KMS-11 (cell line): ENCODE measurements at regions not wholly inside any gene's neighbourhood (a gene's known extent, or its start where the extent isn't known, plus 50 kb on each side); places are given as distances from the start of the nearest gene placed in this dataset.

Experiments used
- H2AFZ ChIP-seq: fragments of 200-600 bp; sonication (generic); 2 replicates; pipeline ENCODE4 v1.6.1; 2016; ENCODE audit warnings: antibody characterized with exemption, mixed run types, low read depth
- H3K27ac ChIP-seq: fragments of 200-600 bp; sonication (generic); 2 replicates; pipeline ENCODE4 v1.6.1; 2016; ENCODE audit warnings: mild to moderate bottlenecking, mixed run types
- H3K27me3 ChIP-seq: fragments of 200-600 bp; sonication (generic); 2 replicates; pipeline ENCODE4 v1.6.1; 2017; ENCODE audit warnings: mild to moderate bottlenecking, low read depth, mixed run types, moderate library complexity; ENCODE audit not compliant: insufficient read depth
- H3K36me3 ChIP-seq: fragments of 200-600 bp; sonication (generic); 2 replicates; pipeline ENCODE4 v1.6.1; 2017; ENCODE audit warnings: mild to moderate bottlenecking, mixed run types; ENCODE audit not compliant: insufficient read depth
- H3K4me1 ChIP-seq: fragments of 200-600 bp; sonication (generic); 2 replicates; pipeline ENCODE4 v1.6.1; 2016; ENCODE audit warnings: mild to moderate bottlenecking, low read depth, mixed run types; ENCODE audit not compliant: poor library complexity, severe bottlenecking
- H3K4me2 ChIP-seq: fragments of 200-600 bp; sonication (generic); 2 replicates; pipeline ENCODE4 v1.7.0; 2016; ENCODE audit warnings: mild to moderate bottlenecking, mixed run types
- H3K4me3 ChIP-seq: fragments of 200-600 bp; sonication (generic); IDR thresholded peaks from 2 replicates; pipeline ENCODE4 v1.6.1; 2017; ENCODE audit warnings: low read depth, low read length, mixed read lengths; ENCODE audit not compliant: insufficient read depth
- H3K79me2 ChIP-seq: fragments of 200-600 bp; sonication (generic); 2 replicates; pipeline ENCODE4 v1.6.1; 2016; ENCODE audit warnings: low read depth, mixed run types; ENCODE audit not compliant: insufficient read depth
- H3K9ac ChIP-seq: fragments of 200-600 bp; sonication (generic); 2 replicates; pipeline ENCODE4 v1.6.1; 2016; ENCODE audit warnings: mild to moderate bottlenecking, mixed run types
- H4K20me1 ChIP-seq: fragments of 200-600 bp; sonication (generic); 2 replicates; pipeline ENCODE4 v1.6.1; 2016; ENCODE audit warnings: mild to moderate bottlenecking, mixed run types; ENCODE audit not compliant: insufficient read depth
- TF ChIP-seq, protein P1 (sequence below): fragments of 200-600 bp; sonication (generic); conservative IDR thresholded peaks from 2 replicates; pipeline ENCODE4 v1.6.1; 2017; ENCODE audit warnings: low read depth, mild to moderate bottlenecking, antibody characterized with exemption, low read length, moderate library complexity, mixed read lengths

- no peaks in the 10 kb centered on the region for H4K20me1 ChIP-seq
- no peak overlapping the region for H2AFZ ChIP-seq
- TF ChIP-seq, protein P1, sequence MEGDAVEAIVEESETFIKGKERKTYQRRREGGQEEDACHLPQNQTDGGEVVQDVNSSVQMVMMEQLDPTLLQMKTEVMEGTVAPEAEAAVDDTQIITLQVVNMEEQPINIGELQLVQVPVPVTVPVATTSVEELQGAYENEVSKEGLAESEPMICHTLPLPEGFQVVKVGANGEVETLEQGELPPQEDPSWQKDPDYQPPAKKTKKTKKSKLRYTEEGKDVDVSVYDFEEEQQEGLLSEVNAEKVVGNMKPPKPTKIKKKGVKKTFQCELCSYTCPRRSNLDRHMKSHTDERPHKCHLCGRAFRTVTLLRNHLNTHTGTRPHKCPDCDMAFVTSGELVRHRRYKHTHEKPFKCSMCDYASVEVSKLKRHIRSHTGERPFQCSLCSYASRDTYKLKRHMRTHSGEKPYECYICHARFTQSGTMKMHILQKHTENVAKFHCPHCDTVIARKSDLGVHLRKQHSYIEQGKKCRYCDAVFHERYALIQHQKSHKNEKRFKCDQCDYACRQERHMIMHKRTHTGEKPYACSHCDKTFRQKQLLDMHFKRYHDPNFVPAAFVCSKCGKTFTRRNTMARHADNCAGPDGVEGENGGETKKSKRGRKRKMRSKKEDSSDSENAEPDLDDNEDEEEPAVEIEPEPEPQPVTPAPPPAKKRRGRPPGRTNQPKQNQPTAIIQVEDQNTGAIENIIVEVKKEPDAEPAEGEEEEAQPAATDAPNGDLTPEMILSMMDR: no peak
- H3K79me2 ChIP-seq: no peaks in the 10 kb centered on the region
- H3K9ac ChIP-seq: no peak overlapping the region
- no peak overlapping the region for H3K4me2 ChIP-seq
- peaks cover 14% of the 10 kb centered on the region for H3K4me1 ChIP-seq
- H3K4me3 ChIP-seq: no peak overlapping the region
- H3K27me3 ChIP-seq: no peaks in the 10 kb centered on the region
- H3K36me3 ChIP-seq: no peaks in the 10 kb centered on the region
- no peak overlapping the region for H3K27ac ChIP-seq
Observed at GRCh38 chr6:93789532-93789931, 370.2 kb upstream of the EPHA7 start.

DNA sequence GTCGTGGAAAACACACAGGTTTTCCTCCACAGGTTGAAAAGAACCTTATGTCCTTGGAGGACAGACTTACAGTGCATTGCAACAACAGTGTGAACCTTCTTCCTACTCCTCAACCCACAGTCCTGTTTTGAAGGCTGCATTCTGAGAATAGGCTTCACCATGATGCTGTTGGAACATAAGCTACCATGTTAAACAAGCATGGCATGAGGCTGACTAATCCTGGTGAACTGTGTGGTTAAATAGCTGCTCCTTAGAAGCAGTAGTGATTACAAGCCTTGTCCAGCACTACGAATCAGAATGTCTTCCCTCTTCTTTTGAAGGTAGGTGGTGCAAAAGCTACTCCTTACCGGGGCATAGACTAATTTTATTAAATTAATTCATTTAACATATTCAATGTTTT is 368.5 kb upstream of the EPHA7 start:
- no peaks in the 10 kb centered on the region for H3K79me2 ChIP-seq
- no peak overlapping the region for H3K4me3 ChIP-seq
- TF ChIP-seq, protein P1: no peak
- H3K27ac ChIP-seq: no peak overlapping the region
- H3K27me3 ChIP-seq: no peaks in the 10 kb centered on the region
- no peak overlapping the region for H3K4me2 ChIP-seq
- H3K4me1 ChIP-seq: peaks cover 16% of the 10 kb centered on the region
- no peak overlapping the region for H2AFZ ChIP-seq
- no peaks in the 10 kb centered on the region for H4K20me1 ChIP-seq
- H3K9ac ChIP-seq: no peak overlapping the region
- H3K36me3 ChIP-seq: no peaks in the 10 kb centered on the region

GRCh38 chr6:93786474-93787330 is 367.3 kb upstream of the EPHA7 start:
- Histone ChIP-seq H3K4me3 (no peak overlapping the region), H2AFZ (no peak overlapping the region)

GRCh38 chr6:93785694-93786030 is 366.3 kb upstream of the EPHA7 start:
- H2AFZ ChIP-seq: peak overlapping the region; percentile 67
- H3K4me2 ChIP-seq: peak overlapping the region; percentile 63
- no peak overlapping the region for H3K4me3 ChIP-seq
- TF ChIP-seq, protein P1: no peak
- H3K79me2 ChIP-seq: no peaks in the 10 kb centered on the region
- peak overlapping the region; percentile 30; the same call in 1 of the 2 replicates for H3K27ac ChIP-seq
- peak overlapping the region; percentile 41; the same call in 1 of the 2 replicates for H3K9ac ChIP-seq
- H3K4me1 ChIP-seq: peaks cover 16% of the 10 kb centered on the region
- H4K20me1 ChIP-seq: no peaks in the 10 kb centered on the region
- H3K27me3 ChIP-seq: no peaks in the 10 kb centered on the region
- H3K36me3 ChIP-seq: no peaks in the 10 kb centered on the region

More at GRCh38 chr6:93786474-93787330, 367.3 kb upstream of the EPHA7 start:
- TF ChIP-seq, protein P1: no peak
- Histone ChIP-seq H4K20me1 (no peaks in the 10 kb centered on the region), H3K36me3 (no peaks in the 10 kb centered on the region), H3K4me1 (peaks cover 16% of the 10 kb centered on the region), H3K4me2 (no peak overlapping the region), H3K79me2 (no peaks in the 10 kb centered on the region), H3K27ac (no peak overlapping the region), H3K9ac (no peak overlapping the region), H3K27me3 (no peaks in the 10 kb centered on the region)
